Kidney (tissue), 13 donors: ENCODE measurements at regions not wholly inside any gene's neighbourhood (a gene's known extent, or its start where the extent isn't known, plus 50 kb on each side); places are given as distances from the start of the nearest gene placed in this dataset.

Experiments
- DNase-seq, 5 donors: peaks; one replicate each; pipeline ENCODE4 v3.0.0-alpha.2; 2013 to 2020
- FAIRE-seq: peaks from 2 replicates; lab custom pipeline; 2012; peaks lifted over from hg19 to GRCh38; lab: Jason Lieb, UNC
- H3K27ac ChIP-seq, 2 donors: one replicate each; pipeline ENCODE4 v1.7.0; 2013; ENCODE audit warnings: low read depth in 2 of 2, low read length in 2 of 2, inconsistent platforms in 1 of 2
- H3K27me3 ChIP-seq: one replicate; pipeline ENCODE4 v1.7.1; 2013; ENCODE audit warnings: low read length, inconsistent platforms; ENCODE audit not compliant: control insufficient read depth, insufficient read depth
- H3K36me3 ChIP-seq, 3 donors: one replicate each; pipeline versions ENCODE4 v1.7.0 to v1.7.1; 2013; ENCODE audit warnings: low read length in 3 of 3, control low read depth in 1 of 3, inconsistent platforms in 1 of 3; ENCODE audit not compliant: insufficient read depth in 3 of 3, control insufficient read depth in 2 of 3
- H3K4me1 ChIP-seq, 3 donors: one replicate each; pipeline versions ENCODE4 v1.7.0 to v1.7.1; 2013; ENCODE audit warnings: low read length in 3 of 3, inconsistent platforms in 1 of 3, low read depth in 1 of 3; ENCODE audit not compliant: control insufficient read depth in 2 of 3, insufficient read depth in 2 of 3
- H3K4me3 ChIP-seq, 3 donors: one replicate each; pipeline versions ENCODE4 v1.7.0 to v1.8.1; 2013; ENCODE audit warnings: low read length in 3 of 3, control low read depth in 1 of 3, inconsistent platforms in 1 of 3
- H3K9ac ChIP-seq, 3 donors: one replicate each; pipeline versions ENCODE4 v1.7.0 to v1.7.1; 2013; ENCODE audit warnings: low read length in 3 of 3, control low read depth in 1 of 3, inconsistent platforms in 1 of 3
- H3K9me3 ChIP-seq, 3 donors: one replicate each; pipeline versions ENCODE4 v1.7.0 to v1.7.1; 2013; ENCODE audit warnings: low read length in 3 of 3, control low read depth in 1 of 3, inconsistent platforms in 1 of 3; ENCODE audit not compliant: control insufficient read depth in 2 of 3, insufficient read depth in 1 of 3
- intact Hi-C: fragments of 100-400 bp; cut with DNase I; formaldehyde crosslinking; loops from one replicate; pipeline ENCODE4 v1.11.1; 2022
- TF ChIP-seq, protein P1 (sequence below): IDR thresholded peaks from 3 replicates; pipeline ENCODE4 v1.5.1; 2012; ENCODE audit warnings: mild to moderate bottlenecking, moderate library complexity, borderline replicate concordance; ENCODE audit not compliant: insufficient read depth; ENCODE audit errors: extremely low read depth
- donor health status: control.
- donor health status: control.
- donor health status: control.
- donor health status: control.
- donor health status: control.
- donor health status: DM: yes; HTN: yes; CAD: no.
- donor health status: Normal renal cell carcinoma (clear cell type).

DNA sequence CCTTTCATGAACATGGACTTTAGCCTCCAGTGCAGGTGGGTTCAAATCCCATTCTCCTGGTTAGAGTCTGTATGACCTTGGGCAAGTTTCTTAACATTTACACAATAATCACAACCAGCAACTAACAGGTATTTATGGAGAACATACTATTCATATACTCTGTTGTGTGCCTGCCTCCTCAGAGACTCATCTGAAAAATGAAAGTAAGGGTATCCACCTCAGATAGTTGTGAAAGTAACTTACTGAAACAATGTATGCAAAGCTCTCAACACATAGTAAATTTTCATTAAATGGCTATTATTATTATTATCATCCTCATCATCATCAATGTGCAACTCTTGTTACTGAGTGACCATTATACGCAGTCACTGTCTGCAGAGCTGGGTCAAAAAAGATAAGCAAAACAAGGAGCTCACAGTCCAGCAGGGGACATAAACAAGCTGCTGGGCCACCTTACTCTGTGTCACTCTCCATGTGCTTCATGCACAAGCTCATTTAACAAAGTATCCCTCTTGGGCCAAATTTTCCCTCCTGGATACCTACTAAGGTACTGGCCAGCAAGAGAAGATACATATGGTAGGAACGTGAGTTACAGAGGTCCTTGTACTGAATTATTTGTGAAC, 70.9 kb upstream of the FNDC3A start:
- no peaks in the 10 kb centered on the region for H3K9me3 ChIP-seq
- H3K9ac ChIP-seq, result no peak overlapping the region
- H3K27ac ChIP-seq, result no peak overlapping the region
- H3K36me3 ChIP-seq, result no peaks in the 10 kb centered on the region
- H3K4me3 ChIP-seq, result no peak overlapping the region
- TF ChIP-seq, protein P1, sequence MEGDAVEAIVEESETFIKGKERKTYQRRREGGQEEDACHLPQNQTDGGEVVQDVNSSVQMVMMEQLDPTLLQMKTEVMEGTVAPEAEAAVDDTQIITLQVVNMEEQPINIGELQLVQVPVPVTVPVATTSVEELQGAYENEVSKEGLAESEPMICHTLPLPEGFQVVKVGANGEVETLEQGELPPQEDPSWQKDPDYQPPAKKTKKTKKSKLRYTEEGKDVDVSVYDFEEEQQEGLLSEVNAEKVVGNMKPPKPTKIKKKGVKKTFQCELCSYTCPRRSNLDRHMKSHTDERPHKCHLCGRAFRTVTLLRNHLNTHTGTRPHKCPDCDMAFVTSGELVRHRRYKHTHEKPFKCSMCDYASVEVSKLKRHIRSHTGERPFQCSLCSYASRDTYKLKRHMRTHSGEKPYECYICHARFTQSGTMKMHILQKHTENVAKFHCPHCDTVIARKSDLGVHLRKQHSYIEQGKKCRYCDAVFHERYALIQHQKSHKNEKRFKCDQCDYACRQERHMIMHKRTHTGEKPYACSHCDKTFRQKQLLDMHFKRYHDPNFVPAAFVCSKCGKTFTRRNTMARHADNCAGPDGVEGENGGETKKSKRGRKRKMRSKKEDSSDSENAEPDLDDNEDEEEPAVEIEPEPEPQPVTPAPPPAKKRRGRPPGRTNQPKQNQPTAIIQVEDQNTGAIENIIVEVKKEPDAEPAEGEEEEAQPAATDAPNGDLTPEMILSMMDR, result no peak
- no peaks in the 10 kb centered on the region for H3K4me1 ChIP-seq
- no peaks in the 10 kb centered on the region for H3K27me3 ChIP-seq
- DNase-seq (no peak), FAIRE-seq (no peak)
- intact Hi-C loops, result no loop called here

DNA sequence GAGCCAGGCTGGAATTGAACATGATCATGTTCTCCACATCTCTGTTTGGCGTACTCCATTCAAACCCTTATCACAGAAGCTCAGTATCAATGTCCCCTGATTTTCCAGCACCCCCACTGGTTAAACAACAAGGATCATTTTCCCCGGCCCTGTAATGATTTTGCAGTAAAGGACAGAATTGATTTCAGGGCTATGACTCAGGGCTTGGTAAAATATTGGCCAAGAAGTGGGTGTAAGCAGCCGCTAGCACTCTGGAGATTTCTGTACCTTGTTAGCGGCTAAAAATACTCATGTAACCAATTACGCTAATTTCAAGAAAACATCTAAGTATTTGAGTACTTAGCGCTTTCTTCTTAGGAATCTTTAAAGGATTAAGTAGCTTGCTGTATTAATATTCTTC, 69.5 kb upstream of the FNDC3A start:
- no peaks in the 10 kb centered on the region for H3K4me1 ChIP-seq
- no peak overlapping the region for H3K27ac ChIP-seq
- TF ChIP-seq, protein P1, result no peak
- H3K9me3 ChIP-seq, result no peaks in the 10 kb centered on the region
- DNase-seq (no peak), FAIRE-seq (no peak)
- intact Hi-C loops, result no loop called here
- H3K27me3 ChIP-seq, result no peaks in the 10 kb centered on the region
- no peaks in the 10 kb centered on the region for H3K36me3 ChIP-seq
- H3K4me3 ChIP-seq, result no peak overlapping the region
- H3K9ac ChIP-seq, result no peak overlapping the region

DNA sequence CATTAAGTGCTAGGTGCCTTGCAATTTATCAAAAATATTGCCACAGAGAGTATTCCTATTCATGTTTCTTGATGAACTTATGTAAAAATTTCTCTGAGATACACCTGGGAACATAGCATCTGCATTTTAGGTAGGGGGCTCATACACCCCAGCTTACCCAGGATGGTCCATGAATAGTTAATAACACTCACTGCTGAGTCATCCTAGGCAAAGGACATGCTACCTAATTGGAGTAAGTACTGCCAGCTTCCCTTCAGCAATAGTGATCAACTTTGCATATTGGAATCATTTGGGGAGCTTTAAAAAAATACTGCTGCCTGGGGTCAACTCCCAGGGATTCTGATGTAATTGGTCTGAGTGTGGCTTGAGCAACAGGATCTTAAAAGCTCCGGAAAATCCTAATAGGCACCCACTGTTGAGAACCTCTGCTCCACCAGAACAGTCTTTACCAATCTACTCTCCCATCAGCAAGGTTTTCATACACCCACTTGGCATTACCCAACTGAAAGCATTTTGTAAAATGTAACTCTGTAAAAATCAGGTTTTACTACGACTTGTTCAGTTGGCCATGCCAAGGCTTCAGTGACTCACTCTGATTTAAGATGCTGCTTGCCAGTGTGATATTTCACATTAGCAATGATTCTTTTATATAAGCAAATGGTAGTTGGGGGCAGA, 67.2 kb upstream of the FNDC3A start:
- Histone ChIP-seq H3K27ac (no peak overlapping the region), H3K4me3 (no peak overlapping the region), H3K4me1 (no peaks in the 10 kb centered on the region), H3K36me3 (no peaks in the 10 kb centered on the region), H3K9me3 (no peaks in the 10 kb centered on the region), H3K9ac (no peak overlapping the region), H3K27me3 (no peaks in the 10 kb centered on the region)
- no peak for DNase-seq
- FAIRE-seq, result no peak
- intact Hi-C loops, result no loop called here
- TF ChIP-seq, protein P1, result no peak
